ENCODE measurements at regions not wholly inside any gene's neighbourhood (a gene's known extent, or its start where the extent isn't known, plus 50 kb on each side); places are given as distances from the start of the nearest gene placed in this dataset.

DNA sequence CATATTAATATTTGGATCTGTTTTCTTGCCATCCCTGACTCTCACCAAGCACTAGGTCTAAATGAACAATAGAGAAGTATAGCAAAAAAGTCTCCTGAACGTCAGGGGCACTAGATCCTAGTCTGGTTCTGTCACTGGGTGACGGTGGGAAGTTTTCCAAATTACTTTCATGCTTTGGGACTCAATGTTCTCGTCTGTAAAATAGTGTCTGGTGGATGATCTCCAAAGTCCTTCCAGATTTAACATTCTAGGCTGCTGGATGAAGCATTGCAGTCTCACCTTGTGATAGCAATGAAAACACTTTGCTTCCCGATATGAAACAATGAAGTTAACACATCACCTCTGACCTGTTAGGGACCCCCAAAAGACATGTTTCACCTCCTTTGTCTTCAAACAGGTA is 199.3 kb downstream of the SEC61B start (continued):
- TF ChIP-seq ARNT (IDR thresholded peaks at IDR 0.05) = no peak
- TF ChIP-seq, protein P1, sequence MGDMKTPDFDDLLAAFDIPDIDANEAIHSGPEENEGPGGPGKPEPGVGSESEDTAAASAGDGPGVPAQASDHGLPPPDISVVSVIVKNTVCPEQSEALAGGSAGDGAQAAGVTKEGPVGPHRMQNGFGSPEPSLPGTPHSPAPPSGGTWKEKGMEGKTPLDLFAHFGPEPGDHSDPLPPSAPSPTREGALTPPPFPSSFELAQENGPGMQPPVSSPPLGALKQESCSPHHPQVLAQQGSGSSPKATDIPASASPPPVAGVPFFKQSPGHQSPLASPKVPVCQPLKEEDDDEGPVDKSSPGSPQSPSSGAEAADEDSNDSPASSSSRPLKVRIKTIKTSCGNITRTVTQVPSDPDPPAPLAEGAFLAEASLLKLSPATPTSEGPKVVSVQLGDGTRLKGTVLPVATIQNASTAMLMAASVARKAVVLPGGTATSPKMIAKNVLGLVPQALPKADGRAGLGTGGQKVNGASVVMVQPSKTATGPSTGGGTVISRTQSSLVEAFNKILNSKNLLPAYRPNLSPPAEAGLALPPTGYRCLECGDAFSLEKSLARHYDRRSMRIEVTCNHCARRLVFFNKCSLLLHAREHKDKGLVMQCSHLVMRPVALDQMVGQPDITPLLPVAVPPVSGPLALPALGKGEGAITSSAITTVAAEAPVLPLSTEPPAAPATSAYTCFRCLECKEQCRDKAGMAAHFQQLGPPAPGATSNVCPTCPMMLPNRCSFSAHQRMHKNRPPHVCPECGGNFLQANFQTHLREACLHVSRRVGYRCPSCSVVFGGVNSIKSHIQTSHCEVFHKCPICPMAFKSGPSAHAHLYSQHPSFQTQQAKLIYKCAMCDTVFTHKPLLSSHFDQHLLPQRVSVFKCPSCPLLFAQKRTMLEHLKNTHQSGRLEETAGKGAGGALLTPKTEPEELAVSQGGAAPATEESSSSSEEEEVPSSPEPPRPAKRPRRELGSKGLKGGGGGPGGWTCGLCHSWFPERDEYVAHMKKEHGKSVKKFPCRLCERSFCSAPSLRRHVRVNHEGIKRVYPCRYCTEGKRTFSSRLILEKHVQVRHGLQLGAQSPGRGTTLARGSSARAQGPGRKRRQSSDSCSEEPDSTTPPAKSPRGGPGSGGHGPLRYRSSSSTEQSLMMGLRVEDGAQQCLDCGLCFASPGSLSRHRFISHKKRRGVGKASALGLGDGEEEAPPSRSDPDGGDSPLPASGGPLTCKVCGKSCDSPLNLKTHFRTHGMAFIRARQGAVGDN (CRISPR knock-in tag; IDR thresholded peaks at IDR 0.05) = no peak

DNA sequence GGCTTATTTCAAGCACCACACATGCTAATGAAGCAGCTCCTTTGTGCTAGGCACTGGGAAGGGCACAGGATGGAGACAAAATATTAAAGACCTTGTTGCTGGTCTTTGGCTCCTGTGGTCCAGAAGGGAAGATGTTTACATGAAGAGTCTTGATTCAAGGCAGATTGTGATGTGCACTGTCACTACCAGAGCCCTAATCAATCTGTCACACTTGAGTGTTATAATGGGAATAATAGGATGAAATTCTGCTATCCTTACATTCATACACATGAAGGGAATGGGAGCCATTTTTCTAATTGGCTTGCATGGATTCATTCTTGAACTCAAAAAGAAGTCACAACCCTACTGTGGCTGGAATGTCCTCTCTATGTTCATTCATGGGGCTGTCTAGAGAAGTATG is 203.0 kb downstream of the SEC61B start:
- POLR2A ChIA-PET = no interaction called here
- no peak overlapping the region for H3K4me2 ChIP-seq (ENCODE audit: low read depth, low read length)
- FAIRE-seq = no peak

More for the DNA sequence above, 203.0 kb downstream of the SEC61B start:
- no TSS peak for BruUV-seq (replicated peaks)
- intact Hi-C loops (cut with micrococcal nuclease; ENCODE audit: unreplicated experiment) (no loop called here), in situ Hi-C loops (cut with HindIII; ENCODE audit: extremely low pct_ligation_motif_present, low pct_unique_long_range_greater_than_20kb) (no loop called here)
- Histone ChIP-seq H3K27me3 (ENCODE audit: control insufficient read depth in 1 of 2, insufficient read depth in 2 of 2, low read length in 2 of 2) (peaks cover 0 to under 1% of the 10 kb centered on the region in 2 experiments; a peak in 2 of 5 replicates), H3K9ac (ENCODE audit: insufficient read depth, low read depth, low read length) (no peak overlapping the region), H3K79me2 (ENCODE audit: insufficient read depth, low read length) (no peaks in the 10 kb centered on the region), H4K20me1 (ENCODE audit: insufficient read depth, low read length) (no peaks in the 10 kb centered on the region), H3K36me3 (replicated peaks in 1 of 2; ENCODE audit: control insufficient read depth in 1 of 2, insufficient read depth in 2 of 2, low read length in 2 of 2) (no peaks in the 10 kb centered on the region), H3K9me3 (ENCODE audit: low read length) (no peaks in the 10 kb centered on the region), H3K27ac (ENCODE audit: extremely low read length, insufficient read depth, low read length) (no peak overlapping the region), H3K4me1 (ENCODE audit: insufficient read depth, low read length) (no peaks in the 10 kb centered on the region), H3K4me3 (replicated peaks in 1 of 3; ENCODE audit: insufficient read depth in 1 of 3, low read depth in 2 of 3, low read length in 3 of 3) (no peak overlapping the region), H2AFZ (ENCODE audit: low read length) (no peak overlapping the region)
- TF ChIP-seq PHF5A (CRISPR knock-in tag; IDR thresholded peaks at IDR 0.05; ENCODE audit: low read depth, unreplicated experiment) (no peak), THAP11 (CRISPR knock-in tag; IDR thresholded peaks at IDR 0.05) (no peak), RFX3 (CRISPR knock-in tag; IDR thresholded peaks at IDR 0.05) (no peak), CHD2 (IDR thresholded peaks at IDR 0.05; ENCODE audit: low read depth, low read length) (no peak), HNRNPLL (IDR thresholded peaks at IDR 0.05; ENCODE audit: low read depth, low read length, poor library complexity, severe bottlenecking) (no peak)
- ATAC-seq (no peak), DNase-seq (ENCODE audit: low spot score) (no peak)
- CTCF ChIA-PET (ENCODE audit: low intra/inter-chr PET ratio, low total read pairs) = no interaction called here
